ENCODE measurements at regions not wholly inside any gene's neighbourhood (a gene's known extent, or its start where the extent isn't known, plus 50 kb on each side); places are given as distances from the start of the nearest gene placed in this dataset.

DNA sequence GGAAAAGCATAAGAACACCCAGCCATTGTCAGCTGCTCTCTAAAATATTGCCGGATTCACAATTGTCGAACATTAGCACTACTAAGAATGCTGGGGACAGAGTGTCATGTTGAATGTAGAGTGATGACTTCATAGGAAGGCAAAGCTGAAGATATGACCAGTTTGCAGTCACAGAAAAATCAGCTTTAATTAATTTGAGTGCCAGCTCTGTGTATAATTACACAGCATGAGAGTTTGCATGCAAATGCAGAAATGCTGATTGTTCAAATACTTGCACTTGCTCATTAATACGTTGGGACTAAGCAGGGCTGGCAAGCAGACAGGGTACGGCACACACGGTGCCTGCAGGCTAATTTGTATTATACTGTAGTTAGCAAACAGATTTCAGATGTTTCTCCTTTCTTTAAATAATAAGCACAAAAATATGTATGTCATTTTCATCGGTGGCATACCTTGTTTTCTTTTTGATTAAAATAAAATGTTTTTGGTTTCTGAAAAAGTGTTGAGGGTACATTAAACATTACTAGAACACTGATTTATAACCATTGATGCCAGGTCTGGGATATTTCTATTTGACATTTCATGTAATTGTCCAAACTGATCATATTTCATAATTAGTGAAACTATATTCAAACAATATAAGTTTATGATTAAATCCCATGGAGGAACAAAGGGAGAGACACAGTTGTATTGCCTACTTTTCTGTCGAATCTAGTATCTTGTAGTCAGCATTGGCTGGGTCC is 99.8 kb upstream of the ADGRL2 start:
- no peak for DNase-seq (ENCODE audit: low read depth in 2 of 3, low spot score in 2 of 3)

DNA sequence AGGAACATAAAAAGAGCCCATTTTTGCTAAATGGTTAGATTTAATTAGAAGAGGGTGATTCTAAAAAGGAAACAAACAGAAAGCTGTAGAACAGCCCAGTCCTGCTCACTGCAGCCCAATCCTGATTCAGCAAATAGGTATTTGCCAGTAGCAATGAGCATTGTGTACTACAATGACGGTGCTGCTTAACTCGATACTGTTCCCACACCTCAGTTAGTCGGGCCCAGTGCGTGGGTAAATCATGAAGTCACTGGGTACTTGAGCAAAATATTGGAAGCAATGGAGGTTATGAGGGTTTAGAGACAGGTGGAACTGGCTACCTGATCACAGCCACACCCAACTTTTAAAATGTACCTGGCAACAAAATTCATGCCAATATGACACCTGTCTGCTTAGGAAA is 101.5 kb upstream of the ADGRL2 start:
- no peak for DNase-seq (ENCODE audit: low read depth in 2 of 3, low spot score in 2 of 3)

DNA sequence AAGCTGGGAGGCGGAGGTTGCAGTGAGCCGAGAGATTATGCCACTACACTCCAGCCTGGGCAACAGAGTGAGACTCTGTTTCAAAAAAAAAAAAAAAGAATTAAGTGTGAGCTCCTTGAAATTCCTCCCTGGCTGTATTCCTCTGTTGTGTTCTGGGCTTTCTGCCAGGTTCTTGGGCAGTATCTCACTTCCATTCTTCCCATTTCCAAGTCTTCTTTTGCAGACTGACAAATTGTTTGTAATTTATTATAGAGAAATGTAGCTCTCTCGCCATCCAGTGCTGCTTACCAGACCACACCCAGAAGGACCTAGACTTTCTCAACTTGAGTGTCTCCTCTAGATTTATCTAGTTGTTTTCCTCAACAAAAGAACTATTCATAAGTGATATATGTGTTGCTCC is 105.0 kb upstream of the ADGRL2 start:
- DNase-seq (ENCODE audit: low read depth in 2 of 3, low spot score in 2 of 3), result no peak

- no peak for DNase-seq (ENCODE audit: low read depth in 2 of 3, low spot score in 2 of 3)
These were observed 107.4 kb upstream of the ADGRL2 start for GRCh38 chr1:81693316-81693715.

- DNase-seq (ENCODE audit: low read depth in 2 of 3, low spot score in 2 of 3), result no peak
These were observed 109.9 kb upstream of the ADGRL2 start for GRCh38 chr1:81690676-81691453.

GRCh38 chr1:81689531-81689941 is 111.2 kb upstream of the ADGRL2 start:
- no peak for DNase-seq (ENCODE audit: low read depth in 2 of 3, low spot score in 2 of 3)

DNA sequence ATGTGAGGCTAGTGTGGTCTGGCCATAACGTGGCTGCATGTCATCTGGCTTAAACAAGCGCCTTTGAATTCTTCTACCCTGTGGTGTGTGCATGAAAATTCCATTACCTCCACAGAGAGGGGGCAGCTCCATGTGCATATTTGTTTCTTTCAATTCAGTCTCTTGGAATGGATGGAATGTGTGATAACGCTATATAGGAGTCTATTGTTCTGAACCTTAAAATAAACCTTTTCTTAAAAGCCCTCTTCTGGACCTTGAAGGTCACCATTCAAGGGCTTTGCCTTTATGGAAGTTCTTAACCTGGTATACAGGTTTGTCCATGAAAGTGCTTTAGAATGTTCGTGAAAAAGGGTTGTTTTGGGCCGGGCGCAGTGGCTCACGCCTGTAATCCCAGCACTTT is 118.2 kb upstream of the ADGRL2 start:
- DNase-seq (ENCODE audit: low read depth in 2 of 3, low spot score in 2 of 3), result no peak

GRCh38 chr1:81681601-81682266 is 119.0 kb upstream of the ADGRL2 start:
- DNase-seq (ENCODE audit: low read depth in 2 of 3, low spot score in 2 of 3), result no peak

- DNase-seq (ENCODE audit: low read depth in 2 of 3, low spot score in 2 of 3), result no peak
These were observed 119.6 kb upstream of the ADGRL2 start for GRCh38 chr1:81681114-81681513.

DNA sequence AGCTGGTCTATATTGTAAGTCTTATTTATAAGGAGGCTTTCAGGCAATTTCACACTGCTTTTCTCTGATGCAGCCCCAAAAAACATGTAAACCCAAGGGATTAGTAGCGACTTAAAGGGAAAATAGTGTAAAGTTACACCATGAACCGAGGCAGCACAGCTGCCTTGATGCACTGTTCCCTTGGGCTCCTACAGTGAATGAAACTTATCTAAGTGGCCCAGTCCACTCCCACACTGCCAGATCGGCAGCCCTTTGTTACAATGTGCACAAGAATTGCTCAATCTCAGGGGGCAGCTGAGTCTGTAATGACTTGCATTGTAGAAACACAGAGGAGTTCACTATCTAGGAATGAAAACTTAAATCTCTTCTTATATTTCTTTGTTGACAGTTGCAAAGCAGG is 120.8 kb upstream of the ADGRL2 start:
- DNase-seq (ENCODE audit: low read depth in 2 of 3, low spot score in 2 of 3), result no peak

DNA sequence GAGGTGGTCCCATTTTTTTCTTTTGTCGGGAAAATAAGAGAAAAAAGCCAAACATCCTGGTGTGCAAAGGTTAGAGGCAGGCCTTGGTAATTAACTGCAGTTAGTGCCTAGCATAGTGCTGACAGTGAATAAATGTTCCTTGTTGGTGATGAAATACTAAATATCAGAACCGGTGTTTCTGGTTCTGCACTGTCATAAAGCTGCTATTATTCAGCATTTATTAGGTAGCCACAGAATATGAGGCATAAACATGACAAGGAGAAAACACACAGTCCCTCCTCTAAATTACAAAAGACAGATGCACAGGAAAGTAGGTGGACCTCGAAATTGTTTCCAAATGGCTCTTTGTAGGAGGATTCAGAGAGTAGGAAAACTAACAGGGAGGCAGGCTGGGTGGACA is 122.0 kb upstream of the ADGRL2 start:
- DNase-seq (ENCODE audit: low read depth in 2 of 3, low spot score in 2 of 3), result no peak

- DNase-seq (ENCODE audit: low read depth in 2 of 3, low spot score in 2 of 3), result no peak
These were observed 128.0 kb upstream of the ADGRL2 start for GRCh38 chr1:81672766-81673165.

DNA sequence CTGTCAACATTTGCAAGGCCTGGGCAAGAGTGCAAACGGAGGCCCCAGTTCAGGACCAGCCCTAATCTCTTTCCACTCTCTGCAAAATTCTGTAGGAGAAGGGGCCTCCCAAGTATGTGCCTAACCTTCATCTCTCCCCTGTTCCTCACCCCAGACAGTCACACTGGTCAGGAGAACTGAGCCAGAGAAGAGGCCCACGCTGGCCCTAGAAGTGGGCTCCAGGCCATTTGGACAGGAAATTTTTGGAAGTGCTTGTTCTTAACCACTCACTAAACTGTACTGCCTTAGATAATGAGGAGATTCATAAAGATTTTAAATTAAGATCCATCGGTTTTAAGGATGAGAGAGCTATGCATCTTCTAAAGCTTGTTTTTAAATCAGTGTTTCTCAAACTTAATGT is 129.7 kb upstream of the ADGRL2 start:
- DNase-seq (ENCODE audit: low read depth in 2 of 3, low spot score in 2 of 3), result no peak

DNA sequence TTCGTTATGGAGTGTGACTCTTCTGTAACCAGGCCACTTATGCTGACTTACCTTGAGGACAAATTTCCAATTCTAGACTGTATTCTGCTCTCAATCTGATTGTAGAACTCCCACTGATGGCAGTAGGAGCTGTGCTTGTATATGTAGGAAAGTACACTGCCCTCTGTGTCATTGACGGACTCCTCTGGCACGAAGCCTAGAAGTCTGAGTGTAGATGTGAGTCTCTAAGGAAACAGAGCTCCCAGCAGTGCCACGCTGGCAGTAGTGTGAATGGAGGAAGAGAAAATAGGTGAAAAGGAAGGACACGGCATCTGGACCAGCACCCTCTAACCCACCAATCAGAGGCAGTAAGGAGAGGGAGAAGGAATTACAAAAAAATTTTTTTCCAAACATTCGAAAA is 130.4 kb upstream of the ADGRL2 start:
- DNase-seq (ENCODE audit: low read depth in 2 of 3, low spot score in 2 of 3), result peak in 1 of 3 donors; percentile 51

GRCh38 chr1:81666586-81666985 is 134.1 kb upstream of the ADGRL2 start:
- DNase-seq (ENCODE audit: low read depth in 2 of 3, low spot score in 2 of 3), result no peak

GRCh38 chr1:81664341-81664740 is 136.4 kb upstream of the ADGRL2 start:
- DNase-seq (ENCODE audit: low read depth in 2 of 3, low spot score in 2 of 3), result no peak

DNA sequence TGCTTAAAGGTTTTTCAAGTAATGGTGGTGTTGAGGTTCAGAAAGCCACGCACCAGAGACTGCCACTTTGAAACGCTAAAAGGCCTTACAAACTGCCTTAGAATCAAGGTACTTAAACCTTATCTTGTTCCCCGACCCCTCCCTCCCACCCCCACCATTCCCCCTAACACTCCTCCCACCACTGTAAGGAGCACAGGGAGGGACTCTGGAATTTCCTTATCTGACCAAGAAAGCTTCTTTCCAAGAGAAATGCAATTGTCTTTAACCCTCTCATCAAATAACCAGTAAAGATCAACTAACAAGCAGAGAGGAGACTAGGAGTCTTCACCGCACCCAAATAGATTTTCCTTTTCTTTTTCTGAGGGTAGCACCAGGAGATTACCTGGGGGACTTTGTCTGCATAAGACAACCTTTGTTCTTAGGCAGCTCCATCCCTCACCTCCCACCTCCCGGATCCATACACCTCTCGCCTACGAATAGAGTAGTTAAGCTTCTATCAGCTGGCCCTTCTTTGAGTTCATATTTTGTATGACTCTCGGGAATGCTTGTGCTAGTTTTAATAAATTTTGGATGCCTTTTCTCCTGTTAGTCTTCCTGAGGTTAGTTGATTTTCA is 137.7 kb upstream of the ADGRL2 start:
- no peak for DNase-seq (ENCODE audit: low read depth in 2 of 3, low spot score in 2 of 3)

GRCh38 chr1:81660286-81660685 is 140.4 kb upstream of the ADGRL2 start:
- no peak for DNase-seq (ENCODE audit: low read depth in 2 of 3, low spot score in 2 of 3)

DNA sequence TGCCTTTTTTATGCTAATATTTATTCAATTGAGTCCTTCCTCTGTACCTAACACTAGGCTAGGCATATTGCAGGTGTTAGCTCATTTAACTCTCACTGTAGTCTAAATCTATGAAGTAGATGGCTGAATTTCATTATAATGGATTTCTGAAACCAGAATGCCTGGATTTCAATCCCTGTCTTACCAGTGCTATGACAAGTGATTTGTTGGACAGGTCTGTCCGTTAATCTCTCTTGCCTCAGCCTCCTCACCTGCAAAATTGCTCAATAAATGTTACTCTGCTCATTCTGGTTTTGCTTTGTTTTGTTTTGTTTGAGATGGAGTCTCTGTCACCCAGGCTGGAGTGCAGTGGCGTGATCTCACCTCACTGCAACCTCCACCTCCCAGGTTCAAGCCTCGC is 146.1 kb upstream of the ADGRL2 start:
- DNase-seq (ENCODE audit: low read depth in 2 of 3, low spot score in 2 of 3), result no peak

- no peak for DNase-seq (ENCODE audit: low read depth in 2 of 3, low spot score in 2 of 3)
These were observed 146.6 kb upstream of the ADGRL2 start for GRCh38 chr1:81654147-81654546.

GRCh38 chr1:81650776-81651175 is 150.0 kb upstream of the ADGRL2 start:
- no peak for DNase-seq (ENCODE audit: low read depth in 2 of 3, low spot score in 2 of 3)
